Vagina (tissue), 2 donors: ENCODE measurements at regions not wholly inside any gene's neighbourhood (a gene's known extent, or its start where the extent isn't known, plus 50 kb on each side); places are given as distances from the start of the nearest gene placed in this dataset.

Experiments
- DNase-seq, 2 donors: peaks; one replicate each; pipeline ENCODE4 v3.0.0-alpha.2; 2017; ENCODE audit errors: extremely low spot score in 2 of 2
- H3K27ac ChIP-seq: fragments of 200-600 bp; sonication (generic); one replicate; pipeline ENCODE4 v1.5.1; 2019
- H3K27me3 ChIP-seq: fragments of 200-600 bp; sonication (generic); one replicate; pipeline ENCODE4 v1.5.1; 2019
- H3K36me3 ChIP-seq, 2 donors: fragments of 200-600 bp; sonication (generic); one replicate each; pipeline ENCODE4 v1.5.1; 2017 to 2019
- H3K4me1 ChIP-seq: fragments of 200-600 bp; sonication (generic); one replicate; pipeline ENCODE4 v1.5.1; 2019
- H3K4me3 ChIP-seq, 2 donors: fragments of 200-600 bp; sonication (generic); 1 replicate in 1 of 2; 2 replicates in 1 of 2; pipeline ENCODE4 v1.5.1; 2016 to 2019
- H3K9me3 ChIP-seq: fragments of 200-600 bp; sonication (generic); one replicate; pipeline ENCODE4 v1.5.1; 2019
- CTCF ChIP-seq, 3 experiments: fragments of 450-650 bp in 2 of 3; fragments of 200-600 bp in 1 of 3; sonication (generic) in 1 of 3; IDR thresholded peaks; one replicate each; pipeline ENCODE4 v1.5.1; 2017 to 2019; ENCODE audit warnings: antibody characterized with exemption in 3 of 3, mild to moderate bottlenecking in 2 of 3, moderate library complexity in 2 of 3
- POLR2A ChIP-seq, 2 donors: fragments of 450-650 bp; IDR thresholded peaks; one replicate each; pipeline ENCODE4 v1.6.1; 2017; ENCODE audit warnings: antibody characterized with exemption in 2 of 2, mild to moderate bottlenecking in 2 of 2, moderate library complexity in 2 of 2
- POLR2AphosphoS5 ChIP-seq, 2 donors: sonication (generic); formaldehyde crosslinking; IDR thresholded peaks; one replicate each; pipeline ENCODE4 v1.9.0; 2017; ENCODE audit warnings: antibody characterized with exemption in 2 of 2, mild to moderate bottlenecking in 2 of 2, low read depth in 1 of 2; ENCODE audit not compliant: insufficient read depth in 1 of 2
- intact Hi-C: fragments of 100-400 bp; cut with DNase I; formaldehyde crosslinking; loops from one replicate; pipeline ENCODE4 v1.15.1; 2023

GRCh38 chr1:212228591-212229119 lies 56.6 kb upstream of the PPP2R5A start:
- no peak overlapping the region for H3K4me3 ChIP-seq
- no peak overlapping the region for H3K27ac ChIP-seq
- no peaks in the 10 kb centered on the region for H3K27me3 ChIP-seq
- TF ChIP-seq POLR2A (IDR thresholded peaks at IDR 0.05) (no peak), POLR2AphosphoS5 (IDR thresholded peaks at IDR 0.05; ENCODE audit: insufficient read depth in 1 of 2, low read depth in 1 of 2) (no peak), CTCF (IDR thresholded peaks at IDR 0.05) (no peak)
- H3K9me3 ChIP-seq = no peaks in the 10 kb centered on the region
- intact Hi-C loops = no loop called here
- no peaks in the 10 kb centered on the region for H3K36me3 ChIP-seq
- DNase-seq = no peak
- no peaks in the 10 kb centered on the region for H3K4me1 ChIP-seq

- DNase-seq = no peak
- intact Hi-C loops = no loop called here
These were observed 55.6 kb upstream of the PPP2R5A start for GRCh38 chr1:212229654-212230053.

GRCh38 chr1:212230329-212230728 lies 54.9 kb upstream of the PPP2R5A start:
- TF ChIP-seq POLR2AphosphoS5 (IDR thresholded peaks at IDR 0.05; ENCODE audit: insufficient read depth in 1 of 2, low read depth in 1 of 2) (no peak), CTCF (IDR thresholded peaks at IDR 0.05) (no peak)
- no peak for DNase-seq
- Histone ChIP-seq H3K27me3 (no peaks in the 10 kb centered on the region), H3K36me3 (no peaks in the 10 kb centered on the region), H3K9me3 (no peaks in the 10 kb centered on the region), H3K4me1 (peaks cover 13% of the 10 kb centered on the region), H3K4me3 (no peak overlapping the region), H3K27ac (no peak overlapping the region)
- intact Hi-C loops = no loop called here

More at GRCh38 chr1:212229654-212230053, 55.6 kb upstream of the PPP2R5A start:
- Histone ChIP-seq H3K27ac (no peak overlapping the region), H3K36me3 (no peaks in the 10 kb centered on the region), H3K9me3 (no peaks in the 10 kb centered on the region), H3K4me3 (no peak overlapping the region), H3K4me1 (peaks cover 6% of the 10 kb centered on the region), H3K27me3 (no peaks in the 10 kb centered on the region)
- TF ChIP-seq POLR2A (IDR thresholded peaks at IDR 0.05) (no peak), POLR2AphosphoS5 (IDR thresholded peaks at IDR 0.05; ENCODE audit: insufficient read depth in 1 of 2, low read depth in 1 of 2) (no peak), CTCF (IDR thresholded peaks at IDR 0.05) (no peak)

- DNase-seq = no peak
- TF ChIP-seq CTCF (IDR thresholded peaks at IDR 0.05) = no peak
- TF ChIP-seq POLR2AphosphoS5 (IDR thresholded peaks at IDR 0.05; ENCODE audit: insufficient read depth in 1 of 2, low read depth in 1 of 2) = no peak
- TF ChIP-seq POLR2A (IDR thresholded peaks at IDR 0.05) = no peak
- Histone ChIP-seq H3K36me3 (no peaks in the 10 kb centered on the region), H3K27ac (no peak overlapping the region), H3K4me3 (no peak overlapping the region), H3K9me3 (no peaks in the 10 kb centered on the region), H3K4me1 (peaks cover 23% of the 10 kb centered on the region), H3K27me3 (no peaks in the 10 kb centered on the region)
- intact Hi-C loops = no loop called here
These were observed 53.8 kb upstream of the PPP2R5A start for GRCh38 chr1:212231372-212231771.

GRCh38 chr1:212232090-212232489 lies 53.1 kb upstream of the PPP2R5A start:
- no peaks in the 10 kb centered on the region for H3K9me3 ChIP-seq
- H3K27ac ChIP-seq = no peak overlapping the region
- no peaks in the 10 kb centered on the region for H3K36me3 ChIP-seq
- H3K4me3 ChIP-seq = no peak overlapping the region
- TF ChIP-seq POLR2A (IDR thresholded peaks at IDR 0.05) (no peak), CTCF (IDR thresholded peaks at IDR 0.05) (no peak), POLR2AphosphoS5 (IDR thresholded peaks at IDR 0.05; ENCODE audit: insufficient read depth in 1 of 2, low read depth in 1 of 2) (no peak)
- intact Hi-C loops = no loop called here
- no peak for DNase-seq
- no peaks in the 10 kb centered on the region for H3K27me3 ChIP-seq
- H3K4me1 ChIP-seq = peaks cover 26% of the 10 kb centered on the region
